ENCODE measurements at regions not wholly inside any gene's neighbourhood (a gene's known extent, or its start where the extent isn't known, plus 50 kb on each side); places are given as distances from the start of the nearest gene placed in this dataset.

- ATAC-seq (peak in 1 of 4 donors; percentile 27), DNase-seq (no peak), FAIRE-seq (no peak)
- Histone ChIP-seq H3K27ac (no peak overlapping the region), H3K36me3 (no peaks in the 10 kb centered on the region), H3K4me1 (no peaks in the 10 kb centered on the region), H3K27me3 (no peaks in the 10 kb centered on the region), H3K9me3 (no peaks in the 10 kb centered on the region), H3K4me3 (no peak overlapping the region)
- TF ChIP-seq CTCF (IDR thresholded peaks at IDR 0.05) = no peak
- intact Hi-C loops (cut with DNase I) = no loop called here
- 20 to 24% methylated on average over 2 of the region's 2 CpGs for WGBS, 2 donors
Observed at GRCh38 chr10:8389630-8390029, 335.1 kb downstream of the GATA3 start.

- intact Hi-C loops (cut with DNase I) = no loop called here
- Histone ChIP-seq H3K27me3 (peaks cover 0 to 9% (median 2%) of the 10 kb centered on the region in 4 donors), H3K27ac (no peak overlapping the region), H3K36me3 (no peaks in the 10 kb centered on the region), H3K4me3 (no peak overlapping the region), H3K4me1 (no peaks in the 10 kb centered on the region), H3K9me3 (no peaks in the 10 kb centered on the region)
- no peak for DNase-seq
- TF ChIP-seq CTCF (IDR thresholded peaks at IDR 0.05) = no peak
- 57 to 60% methylated on average over 2 of the region's 2 CpGs for WGBS, 2 donors
- no peak for ATAC-seq
- no peak for FAIRE-seq
Observed at GRCh38 chr10:8392216-8392615, 337.7 kb downstream of the GATA3 start.

- Histone ChIP-seq H3K9me3 (no peaks in the 10 kb centered on the region), H3K27ac (no peak overlapping the region), H3K4me1 (no peaks in the 10 kb centered on the region), H3K36me3 (no peaks in the 10 kb centered on the region), H3K4me3 (no peak overlapping the region), H3K27me3 (peaks cover 0 to 9% (median 2%) of the 10 kb centered on the region in 4 donors)
- no peak for TF ChIP-seq CTCF (IDR thresholded peaks at IDR 0.05)
- intact Hi-C loops (cut with DNase I) = no loop called here
- WGBS, 2 donors = 64 to 69% methylated on average over 2 of the region's 2 CpGs
- DNase-seq (no peak), FAIRE-seq (no peak), ATAC-seq (no peak)
Observed at GRCh38 chr10:8393531-8393930, 339.0 kb downstream of the GATA3 start.

- 35 to 42% methylated on average over 1 of the region's 1 CpG for WGBS, 2 donors
- ATAC-seq (no peak), DNase-seq (no peak), FAIRE-seq (no peak)
- intact Hi-C loops (cut with DNase I) = no loop called here
- no peaks in the 10 kb centered on the region for H3K4me1 ChIP-seq
- no peaks in the 10 kb centered on the region for H3K9me3 ChIP-seq
- peaks cover 0 to 9% (median 2%) of the 10 kb centered on the region in 4 donors for H3K27me3 ChIP-seq
- TF ChIP-seq CTCF (IDR thresholded peaks at IDR 0.05) = no peak
- no peak overlapping the region for H3K27ac ChIP-seq
- H3K36me3 ChIP-seq = no peaks in the 10 kb centered on the region
- H3K4me3 ChIP-seq = no peak overlapping the region
Observed at GRCh38 chr10:8396675-8397074, 342.2 kb downstream of the GATA3 start.

- Histone ChIP-seq H3K27me3 (peaks cover 0 to 9% (median 2%) of the 10 kb centered on the region in 4 donors), H3K27ac (no peak overlapping the region), H3K4me3 (no peak overlapping the region), H3K9me3 (no peaks in the 10 kb centered on the region), H3K36me3 (no peaks in the 10 kb centered on the region), H3K4me1 (no peaks in the 10 kb centered on the region)
- FAIRE-seq (no peak), ATAC-seq (no peak), DNase-seq (no peak)
- TF ChIP-seq CTCF (IDR thresholded peaks at IDR 0.05) = no peak
- 12 to 19% methylated on average over 1 of the region's 1 CpG for WGBS, 2 donors
- intact Hi-C loops (cut with DNase I) = no loop called here
Observed at GRCh38 chr10:8398771-8399170, 344.3 kb downstream of the GATA3 start.
